Sigmoid colon (tissue), 6 donors: ENCODE measurements at regions not wholly inside any gene's neighbourhood (a gene's known extent, or its start where the extent isn't known, plus 50 kb on each side); places are given as distances from the start of the nearest gene placed in this dataset.

Source experiments
- DNase-seq: peaks from one replicate; pipeline ENCODE4 v3.0.0-alpha.2; 2019
- H3K27ac ChIP-seq, 4 donors: fragments of 200-600 bp; sonication (generic); one replicate each; pipeline ENCODE4 v1.5.1; 2016 to 2019; ENCODE audit warnings: mild to moderate bottlenecking in 1 of 4
- H3K27me3 ChIP-seq, 3 donors: fragments of 200-600 bp; sonication (generic); one replicate each; pipeline ENCODE4 v1.5.1; 2019; ENCODE audit warnings: mild to moderate bottlenecking in 1 of 3
- H3K36me3 ChIP-seq, 4 donors: fragments of 200-600 bp; sonication (generic); one replicate each; pipeline ENCODE4 v1.5.1; 2016 to 2019
- H3K4me1 ChIP-seq, 4 donors: fragments of 200-600 bp; sonication (generic); one replicate each; pipeline ENCODE4 v1.5.1; 2017 to 2019
- H3K4me3 ChIP-seq, 4 donors: fragments of 200-600 bp; sonication (generic); one replicate each; pipeline ENCODE4 v1.5.1; 2017 to 2019; ENCODE audit warnings: mild to moderate bottlenecking in 2 of 4, moderate library complexity in 1 of 4
- H3K9me3 ChIP-seq, 4 donors: fragments of 200-600 bp in 3 of 4; sonication (generic) in 3 of 4; one replicate each; pipeline versions ENCODE4 v1.5.1 to v1.6.1; 2013 to 2019
- EP300 ChIP-seq, 4 donors: sonication (generic); formaldehyde crosslinking; IDR thresholded peaks; one replicate each; pipeline ENCODE4 v1.6.1; 2017; ENCODE audit warnings: antibody characterized with exemption in 4 of 4
- POLR2A ChIP-seq, 2 donors: fragments of 450-650 bp; IDR thresholded peaks; one replicate each; pipeline ENCODE4 v1.6.1; 2016; ENCODE audit warnings: antibody characterized with exemption in 2 of 2, mild to moderate bottlenecking in 2 of 2, moderate library complexity in 2 of 2
- POLR2AphosphoS5 ChIP-seq, 4 donors: sonication (generic); formaldehyde crosslinking; IDR thresholded peaks; one replicate each; pipeline ENCODE4 v1.6.1; 2017; ENCODE audit warnings: antibody characterized with exemption in 4 of 4
- WGBS, 2 donors: extraction: QIAGEN DNeasy Blood & Tissue Kit; methylation state at CpG; one replicate each; pipeline ENCODE4 v1.1.7; 2013; 5-methylcytosine and 5-hydroxymethylcytosine counted together
- intact Hi-C: fragments of 100-400 bp; cut with DNase I; formaldehyde crosslinking; loops from one replicate; pipeline ENCODE4 v1.15.1; 2023
- TF ChIP-seq, protein P1 (sequence below), 4 experiments: fragments of 450-650 bp in 3 of 4; fragments of 200-600 bp in 1 of 4; IDR thresholded peaks; one replicate each; pipeline ENCODE4 v1.5.1; 2016 to 2019; ENCODE audit warnings: antibody characterized with exemption in 4 of 4, mild to moderate bottlenecking in 3 of 4, moderate library complexity in 2 of 4
- donor health status: healthy with polysubstance abuse.
- donor health status: healthy.

- TF ChIP-seq, protein P1, sequence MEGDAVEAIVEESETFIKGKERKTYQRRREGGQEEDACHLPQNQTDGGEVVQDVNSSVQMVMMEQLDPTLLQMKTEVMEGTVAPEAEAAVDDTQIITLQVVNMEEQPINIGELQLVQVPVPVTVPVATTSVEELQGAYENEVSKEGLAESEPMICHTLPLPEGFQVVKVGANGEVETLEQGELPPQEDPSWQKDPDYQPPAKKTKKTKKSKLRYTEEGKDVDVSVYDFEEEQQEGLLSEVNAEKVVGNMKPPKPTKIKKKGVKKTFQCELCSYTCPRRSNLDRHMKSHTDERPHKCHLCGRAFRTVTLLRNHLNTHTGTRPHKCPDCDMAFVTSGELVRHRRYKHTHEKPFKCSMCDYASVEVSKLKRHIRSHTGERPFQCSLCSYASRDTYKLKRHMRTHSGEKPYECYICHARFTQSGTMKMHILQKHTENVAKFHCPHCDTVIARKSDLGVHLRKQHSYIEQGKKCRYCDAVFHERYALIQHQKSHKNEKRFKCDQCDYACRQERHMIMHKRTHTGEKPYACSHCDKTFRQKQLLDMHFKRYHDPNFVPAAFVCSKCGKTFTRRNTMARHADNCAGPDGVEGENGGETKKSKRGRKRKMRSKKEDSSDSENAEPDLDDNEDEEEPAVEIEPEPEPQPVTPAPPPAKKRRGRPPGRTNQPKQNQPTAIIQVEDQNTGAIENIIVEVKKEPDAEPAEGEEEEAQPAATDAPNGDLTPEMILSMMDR (IDR thresholded peaks at IDR 0.05) = no peak
- TF ChIP-seq POLR2AphosphoS5 (IDR thresholded peaks at IDR 0.05) (peak in 1 of 4 donors; percentile 22), EP300 (IDR thresholded peaks at IDR 0.05) (no peak), POLR2A (IDR thresholded peaks at IDR 0.05) (no peak)
- Histone ChIP-seq H3K4me1 (peaks cover 0 to 10% (median 3%) of the 10 kb centered on the region in 4 donors), H3K9me3 (no peaks in the 10 kb centered on the region), H3K27ac (no peak overlapping the region), H3K36me3 (no peaks in the 10 kb centered on the region), H3K4me3 (no peak overlapping the region), H3K27me3 (no peaks in the 10 kb centered on the region)
- no peak for DNase-seq
- 77 to 80% methylated on average over 2 of the region's 2 CpGs for WGBS, 2 donors
- intact Hi-C loops = no loop called here
These were observed 552.8 kb upstream of the CITED2 start for GRCh38 chr6:139927236-139927635.

DNA sequence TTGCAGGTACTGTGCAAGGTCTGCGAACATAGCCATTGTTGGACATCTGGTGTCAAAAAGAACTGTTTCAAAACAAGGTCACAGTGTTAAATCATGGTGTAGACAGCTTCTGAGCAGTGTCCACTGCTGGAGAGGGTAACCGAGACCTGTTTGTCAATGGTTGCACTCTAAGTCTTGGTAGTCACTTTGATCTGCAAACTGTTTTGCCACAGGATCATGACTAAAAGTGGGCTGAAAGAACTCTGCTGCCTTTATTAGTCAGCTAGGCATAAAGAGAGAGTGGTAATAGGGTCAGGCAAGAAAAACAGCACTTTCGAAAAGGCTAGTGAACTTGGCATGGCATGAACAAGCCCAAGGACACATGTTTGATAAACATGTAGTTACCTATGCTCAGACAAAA is 552.3 kb upstream of the CITED2 start:
- Histone ChIP-seq H3K9me3 (no peaks in the 10 kb centered on the region), H3K27ac (no peak overlapping the region), H3K36me3 (no peaks in the 10 kb centered on the region), H3K27me3 (no peaks in the 10 kb centered on the region), H3K4me1 (peaks cover 0 to 10% (median 3%) of the 10 kb centered on the region in 4 donors), H3K4me3 (no peak overlapping the region)
- intact Hi-C loops = no loop called here
- TF ChIP-seq EP300 (IDR thresholded peaks at IDR 0.05) (no peak), POLR2A (IDR thresholded peaks at IDR 0.05) (no peak), POLR2AphosphoS5 (IDR thresholded peaks at IDR 0.05) (no peak)
- TF ChIP-seq, protein P1 (IDR thresholded peaks at IDR 0.05) = no peak
- no peak for DNase-seq
- WGBS, 2 donors = 84 to 89% methylated on average over 3 of the region's 3 CpGs

DNA sequence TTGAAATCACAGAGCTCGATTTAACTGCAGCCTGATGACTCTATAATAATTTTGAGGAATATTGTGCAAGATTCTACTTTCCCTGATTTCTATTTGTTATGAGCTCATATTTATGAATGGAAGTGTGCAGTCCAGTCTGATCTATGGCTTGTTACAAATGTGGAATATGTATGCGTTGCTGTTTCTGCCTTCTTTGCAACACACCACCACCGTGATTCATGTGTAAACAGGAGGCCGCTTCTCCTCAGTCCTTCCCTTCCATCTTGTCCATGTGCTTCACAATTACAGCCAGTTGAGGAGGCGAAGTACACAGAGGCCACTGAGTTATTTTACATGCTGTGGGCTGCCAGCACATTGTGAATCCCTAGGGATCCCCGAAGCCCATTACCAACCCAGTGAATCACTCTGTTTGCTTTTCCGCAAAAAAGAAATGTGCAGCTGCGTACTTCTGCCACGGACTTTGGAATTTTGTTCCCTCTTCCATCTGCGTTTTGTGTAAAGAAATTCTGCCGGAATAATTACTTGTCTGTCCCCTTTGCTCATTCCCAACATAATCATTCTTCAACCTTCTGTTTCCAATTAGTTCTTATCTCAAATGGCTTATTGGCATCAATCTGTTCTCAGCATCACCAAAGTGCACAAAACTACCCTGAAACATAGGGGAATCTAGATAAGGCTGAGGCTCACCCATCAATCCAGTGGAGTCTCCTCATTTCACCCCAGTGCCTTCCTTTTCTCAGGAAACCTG is 551.6 kb upstream of the CITED2 start:
- no peaks in the 10 kb centered on the region for H3K36me3 ChIP-seq
- DNase-seq = no peak
- TF ChIP-seq POLR2AphosphoS5 (IDR thresholded peaks at IDR 0.05) (no peak), POLR2A (IDR thresholded peaks at IDR 0.05) (no peak), EP300 (IDR thresholded peaks at IDR 0.05) (no peak)
- TF ChIP-seq, protein P1 (IDR thresholded peaks at IDR 0.05) = no peak
- H3K27me3 ChIP-seq = no peaks in the 10 kb centered on the region
- peaks cover 0 to 10% (median 3%) of the 10 kb centered on the region in 4 donors for H3K4me1 ChIP-seq
- no peak overlapping the region for H3K27ac ChIP-seq
- no peak overlapping the region for H3K4me3 ChIP-seq
- WGBS, 2 donors = 22 to 71% methylated on average over 11 of the region's 11 CpGs
- intact Hi-C loops = no loop called here
- H3K9me3 ChIP-seq = no peaks in the 10 kb centered on the region

DNA sequence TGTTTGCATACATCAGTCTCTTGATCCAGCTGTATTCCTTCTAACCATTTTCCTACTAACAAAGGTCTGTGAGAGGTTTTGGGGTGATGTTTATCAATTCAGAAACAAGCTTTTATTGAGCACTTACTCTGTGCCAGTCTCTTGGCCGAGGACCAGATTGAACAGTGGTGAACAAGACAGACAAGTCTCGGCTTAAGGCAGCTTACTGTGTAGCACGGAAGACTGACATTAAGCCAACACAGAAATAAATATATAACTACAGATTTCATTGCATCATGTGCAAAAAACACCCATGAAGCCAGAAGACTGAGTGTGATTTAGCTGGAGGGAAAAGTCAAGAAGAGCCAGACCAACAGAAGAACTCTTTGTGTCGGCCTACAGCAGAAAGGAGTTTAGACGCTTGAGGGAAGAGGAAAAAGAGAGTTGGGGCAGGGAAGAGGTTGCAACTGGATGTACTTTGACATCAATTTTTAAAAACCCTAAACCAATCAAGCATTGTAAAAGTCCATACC is 549.6 kb upstream of the CITED2 start:
- Histone ChIP-seq H3K27me3 (no peaks in the 10 kb centered on the region), H3K36me3 (no peaks in the 10 kb centered on the region), H3K4me3 (no peak overlapping the region), H3K4me1 (peaks cover 0 to 14% (median 5%) of the 10 kb centered on the region in 4 donors), H3K27ac (no peak overlapping the region), H3K9me3 (no peaks in the 10 kb centered on the region)
- intact Hi-C loops = no loop called here
- TF ChIP-seq EP300 (IDR thresholded peaks at IDR 0.05) (no peak), POLR2A (IDR thresholded peaks at IDR 0.05) (no peak), POLR2AphosphoS5 (IDR thresholded peaks at IDR 0.05) (no peak)
- TF ChIP-seq, protein P1 (IDR thresholded peaks at IDR 0.05) = no peak
- DNase-seq = no peak
- 84 to 89% methylated on average over 5 of the region's 5 CpGs for WGBS, 2 donors
